ENCODE measurements at regions not wholly inside any gene's neighbourhood (a gene's known extent, or its start where the extent isn't known, plus 50 kb on each side); places are given as distances from the start of the nearest gene placed in this dataset.

DNA sequence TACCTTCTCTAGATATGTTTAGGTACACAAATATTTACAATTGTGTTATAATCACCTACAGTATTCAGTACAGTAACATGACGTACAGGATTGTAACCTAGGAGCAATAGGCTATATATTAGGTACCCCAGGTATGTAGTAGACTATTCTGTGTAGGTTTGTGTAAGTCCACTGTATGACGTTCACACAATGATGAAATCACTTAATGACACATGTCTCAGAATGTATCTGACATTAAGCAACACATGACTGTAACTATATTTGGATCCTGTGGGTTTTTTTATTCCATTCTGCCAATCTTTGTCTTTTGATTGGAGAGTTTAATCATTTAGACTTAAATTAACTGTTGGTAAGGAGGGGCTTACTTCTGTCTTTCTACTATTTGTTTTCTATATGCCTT, 52.1 kb downstream of the STYXL2 start:
- DNase-seq, result no peak
- Histone ChIP-seq H3K9me3 (ENCODE audit: control insufficient read depth, insufficient read depth, low read length) (no peaks in the 10 kb centered on the region), H3K27ac (ENCODE audit: low read length) (no peak overlapping the region), H3K36me3 (ENCODE audit: control insufficient read depth, insufficient read depth, low read length) (no peaks in the 10 kb centered on the region), H3K4me3 (ENCODE audit: low read length) (no peak overlapping the region), H3K4me1 (ENCODE audit: control insufficient read depth, insufficient read depth, low read length) (no peaks in the 10 kb centered on the region), H3K27me3 (ENCODE audit: control insufficient read depth, insufficient read depth, low read length) (peaks cover 7% of the 10 kb centered on the region)
- Mint-ChIP-seq H3K9me3 (peaks cover 3 to 4% of the 10 kb centered on the region in 2 donors), H3K36me3 (peaks cover 8% of the 10 kb centered on the region), H3K27me3 (ENCODE audit: low read depth in 2 of 2) (peaks cover 19 to 70% of the 10 kb centered on the region in 2 donors), H3K4me1 (no peaks in the 10 kb centered on the region), H3K4me3 (no peak overlapping the region), H3K27ac (no peak overlapping the region)
- 57% methylated on average over 1 of the region's 2 CpGs for WGBS (ENCODE audit: insufficient coverage)
- intact Hi-C loops (cut with micrococcal nuclease), result no loop called here
- ATAC-seq, result no peak
- TF ChIP-seq, protein P1, sequence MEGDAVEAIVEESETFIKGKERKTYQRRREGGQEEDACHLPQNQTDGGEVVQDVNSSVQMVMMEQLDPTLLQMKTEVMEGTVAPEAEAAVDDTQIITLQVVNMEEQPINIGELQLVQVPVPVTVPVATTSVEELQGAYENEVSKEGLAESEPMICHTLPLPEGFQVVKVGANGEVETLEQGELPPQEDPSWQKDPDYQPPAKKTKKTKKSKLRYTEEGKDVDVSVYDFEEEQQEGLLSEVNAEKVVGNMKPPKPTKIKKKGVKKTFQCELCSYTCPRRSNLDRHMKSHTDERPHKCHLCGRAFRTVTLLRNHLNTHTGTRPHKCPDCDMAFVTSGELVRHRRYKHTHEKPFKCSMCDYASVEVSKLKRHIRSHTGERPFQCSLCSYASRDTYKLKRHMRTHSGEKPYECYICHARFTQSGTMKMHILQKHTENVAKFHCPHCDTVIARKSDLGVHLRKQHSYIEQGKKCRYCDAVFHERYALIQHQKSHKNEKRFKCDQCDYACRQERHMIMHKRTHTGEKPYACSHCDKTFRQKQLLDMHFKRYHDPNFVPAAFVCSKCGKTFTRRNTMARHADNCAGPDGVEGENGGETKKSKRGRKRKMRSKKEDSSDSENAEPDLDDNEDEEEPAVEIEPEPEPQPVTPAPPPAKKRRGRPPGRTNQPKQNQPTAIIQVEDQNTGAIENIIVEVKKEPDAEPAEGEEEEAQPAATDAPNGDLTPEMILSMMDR (IDR thresholded peaks at IDR 0.05), result no peak

DNA sequence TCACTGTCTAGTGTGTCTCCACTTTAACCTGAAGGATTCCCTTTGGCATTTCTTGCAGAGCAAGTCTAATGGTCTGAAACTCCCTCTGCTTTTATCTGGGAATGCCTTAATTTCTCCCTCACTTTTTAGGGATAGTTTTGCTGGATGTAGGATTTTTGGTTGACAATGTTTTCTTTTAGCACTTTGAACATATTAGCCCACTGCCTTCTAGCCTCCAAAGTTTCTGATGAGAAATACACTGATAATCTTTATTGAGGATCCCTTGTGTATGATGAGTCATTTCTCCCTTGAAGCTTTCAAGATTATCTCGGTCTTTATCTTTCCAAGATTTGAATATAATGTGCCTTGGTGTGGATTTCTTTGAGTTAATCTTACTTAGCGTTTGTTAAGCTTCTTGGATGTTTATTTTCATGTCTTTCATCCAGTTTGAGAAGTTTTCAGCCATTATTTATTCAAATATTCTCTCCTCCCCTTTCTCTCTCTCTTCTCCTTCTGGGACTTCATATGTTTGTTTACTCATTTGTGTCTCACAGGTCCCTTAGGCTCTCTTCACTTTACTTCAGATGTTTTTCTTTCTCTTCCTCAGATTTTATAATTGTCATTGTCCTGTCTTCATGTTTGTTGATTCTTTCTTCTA, 53.1 kb downstream of the STYXL2 start:
- H3K27ac ChIP-seq (ENCODE audit: low read length), result no peak overlapping the region
- no peaks in the 10 kb centered on the region for H3K9me3 ChIP-seq (ENCODE audit: control insufficient read depth, insufficient read depth, low read length)
- no peak overlapping the region for H3K4me3 ChIP-seq (ENCODE audit: low read length)
- TF ChIP-seq, protein P1 (IDR thresholded peaks at IDR 0.05), result no peak
- no peak for ATAC-seq
- H3K36me3 ChIP-seq (ENCODE audit: control insufficient read depth, insufficient read depth, low read length), result no peaks in the 10 kb centered on the region
- Mint-ChIP-seq H3K9me3 (peaks cover 3 to 4% of the 10 kb centered on the region in 2 donors), H3K36me3 (peaks cover 8% of the 10 kb centered on the region), H3K27me3 (ENCODE audit: low read depth in 2 of 2) (peaks cover 19 to 59% of the 10 kb centered on the region in 2 donors), H3K4me3 (no peak overlapping the region), H3K27ac (no peak overlapping the region), H3K4me1 (no peaks in the 10 kb centered on the region)
- H3K27me3 ChIP-seq (ENCODE audit: control insufficient read depth, insufficient read depth, low read length), result peaks cover 7% of the 10 kb centered on the region
- intact Hi-C loops (cut with micrococcal nuclease), result no loop called here
- no peak for DNase-seq
- H3K4me1 ChIP-seq (ENCODE audit: control insufficient read depth, insufficient read depth, low read length), result no peaks in the 10 kb centered on the region
- 60% methylated on average over 1 of the region's 2 CpGs for whole genome bisulfite sequencing (ENCODE audit: insufficient coverage)

DNA sequence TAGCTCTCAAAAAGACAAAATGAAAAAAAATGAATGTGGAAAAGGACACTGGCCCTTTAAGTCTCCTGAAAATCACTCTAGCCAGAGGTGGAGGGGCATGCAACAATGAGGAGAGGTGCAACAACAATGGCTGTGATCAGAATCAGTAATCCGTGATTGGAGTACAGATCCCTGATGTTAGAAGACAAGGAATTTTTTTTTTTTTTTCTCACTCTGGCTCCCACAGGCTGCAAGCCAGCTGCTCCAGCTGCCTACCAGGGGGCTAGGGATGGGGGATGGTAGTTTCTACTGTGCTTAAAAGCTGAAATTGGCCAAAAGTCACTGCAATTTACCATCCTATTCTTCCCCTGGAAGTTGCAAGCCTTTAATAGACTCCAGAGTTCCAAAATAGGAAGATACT, 54.5 kb downstream of the STYXL2 start:
- Mint-ChIP-seq H3K4me3 (no peak overlapping the region), H3K27me3 (ENCODE audit: low read depth in 2 of 2) (peaks cover 19 to 57% of the 10 kb centered on the region in 2 donors)
- WGBS (ENCODE audit: insufficient coverage), result 92% methylated on average over 1 of the region's 1 CpG

More for the DNA sequence above, 54.5 kb downstream of the STYXL2 start:
- Mint-ChIP-seq H3K4me1 (no peaks in the 10 kb centered on the region), H3K36me3 (peaks cover 8% of the 10 kb centered on the region), H3K9me3 (peaks cover 3 to 4% of the 10 kb centered on the region in 2 donors), H3K27ac (no peak overlapping the region)
- no peak for ATAC-seq
- intact Hi-C loops (cut with micrococcal nuclease), result no loop called here
- H3K27ac ChIP-seq (ENCODE audit: low read length), result no peak overlapping the region
- H3K9me3 ChIP-seq (ENCODE audit: control insufficient read depth, insufficient read depth, low read length), result no peaks in the 10 kb centered on the region
- peaks cover 7% of the 10 kb centered on the region for H3K27me3 ChIP-seq (ENCODE audit: control insufficient read depth, insufficient read depth, low read length)
- TF ChIP-seq, protein P1 (IDR thresholded peaks at IDR 0.05), result no peak
- no peak for DNase-seq
- H3K36me3 ChIP-seq (ENCODE audit: control insufficient read depth, insufficient read depth, low read length), result no peaks in the 10 kb centered on the region
- no peak overlapping the region for H3K4me3 ChIP-seq (ENCODE audit: low read length)
- no peaks in the 10 kb centered on the region for H3K4me1 ChIP-seq (ENCODE audit: control insufficient read depth, insufficient read depth, low read length)
